Psoas muscle (tissue), 7 donors: ENCODE measurements at regions not wholly inside any gene's neighbourhood (a gene's known extent, or its start where the extent isn't known, plus 50 kb on each side); places are given as distances from the start of the nearest gene placed in this dataset.

Experiments
- ATAC-seq, 4 donors: fragments of 200-7000 bp; cut with Tn5 transposase; one replicate each; pipeline ENCODE4 v1.9.1; 2020; ENCODE audit warnings: moderate library complexity in 3 of 4, mild to moderate bottlenecking in 2 of 4
- DNase-seq, 2 donors: peaks; one replicate each; pipeline ENCODE4 v3.0.0-alpha.2; 2020
- H3K27ac ChIP-seq: fragments of 200-600 bp; one replicate; pipeline ENCODE4 v1.8.0; 2022
- H3K27me3 ChIP-seq, 3 donors: fragments of 200-600 bp in 1 of 3; one replicate each; pipeline versions ENCODE4 v1.6.1 to v1.8.0; 2013 to 2022; ENCODE audit warnings: low read length in 2 of 3, mild to moderate bottlenecking in 2 of 3, moderate library complexity in 1 of 3; ENCODE audit not compliant: insufficient read depth in 3 of 3
- H3K36me3 ChIP-seq, 2 donors: fragments of 200-600 bp in 1 of 2; one replicate each; pipeline versions ENCODE4 v1.6.1 to v1.8.0; 2013 to 2022; ENCODE audit warnings: low read depth in 1 of 2, mild to moderate bottlenecking in 1 of 2, moderate library complexity in 1 of 2; ENCODE audit not compliant: insufficient read depth in 1 of 2
- H3K4me1 ChIP-seq: fragments of 200-600 bp; one replicate; pipeline ENCODE4 v1.8.0; 2022
- H3K4me3 ChIP-seq: fragments of 200-600 bp; one replicate; pipeline ENCODE4 v1.8.0; 2022; ENCODE audit warnings: mild to moderate bottlenecking
- H3K9me3 ChIP-seq: fragments of 200-600 bp; one replicate; pipeline ENCODE4 v1.8.0; 2022
- WGBS, 3 donors: extraction: QIAGEN DNeasy Blood & Tissue Kit; methylation state at CpG; one replicate each; pipeline versions ENCODE4 v1.1.6 to v1.1.7; 2013; 5-methylcytosine and 5-hydroxymethylcytosine counted together
- intact Hi-C, 2 donors: fragments of 100-400 bp; cut with DNase I; formaldehyde crosslinking; loops; one replicate each; pipeline versions ENCODE4 v1.11.0 to v1.14.2; 2022
- TF ChIP-seq, protein P1 (sequence below): fragments of 200-600 bp; IDR thresholded peaks from one replicate; pipeline ENCODE4 v1.8.0; 2022; ENCODE audit warnings: antibody characterized with exemption
- donor health status: healthy with polysubstance abuse.
- donor health status: DM: no; HTN: no; CAD: no; lungs with moderate emphysema.
- donor health status: Bipolar disorder and iron deficiency.
- donor health status: healthy.
- donor health status: DM: yes; HTN: yes; CAD: no.
- donor health status: DM: no; HTN: no; CAD: no.
- donor health status: DM: yes; HTN: yes; CAD: no.

DNA sequence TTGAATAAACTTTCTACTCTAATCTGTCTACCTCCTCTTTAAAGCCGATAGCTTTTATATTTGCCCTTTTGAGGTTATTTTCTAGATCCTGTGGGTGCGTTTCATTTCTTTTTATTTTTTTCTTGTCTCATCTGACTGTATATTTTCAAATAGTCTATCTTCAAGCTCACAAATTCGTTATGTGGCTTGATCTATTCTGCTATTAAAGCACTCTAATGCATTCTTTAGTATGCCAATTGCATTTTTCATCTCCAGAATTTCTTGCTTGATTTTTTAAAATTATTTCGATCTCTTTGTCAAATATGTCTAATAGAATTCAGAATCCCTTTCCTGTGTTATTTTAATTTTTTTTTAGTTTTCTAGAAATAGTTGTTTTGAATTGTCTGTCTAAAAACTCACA, 172.4 kb downstream of the CYLC2 start:
- H3K9me3 ChIP-seq = peaks cover 3% of the 10 kb centered on the region
- H3K4me3 ChIP-seq = no peak overlapping the region
- intact Hi-C loops = no loop called here
- H3K36me3 ChIP-seq = no peaks in the 10 kb centered on the region
- no peaks in the 10 kb centered on the region for H3K4me1 ChIP-seq
- WGBS, 3 donors = 82 to 84% (median 82%) methylated on average over 4 of the region's 4 CpGs
- DNase-seq = no peak
- TF ChIP-seq, protein P1, sequence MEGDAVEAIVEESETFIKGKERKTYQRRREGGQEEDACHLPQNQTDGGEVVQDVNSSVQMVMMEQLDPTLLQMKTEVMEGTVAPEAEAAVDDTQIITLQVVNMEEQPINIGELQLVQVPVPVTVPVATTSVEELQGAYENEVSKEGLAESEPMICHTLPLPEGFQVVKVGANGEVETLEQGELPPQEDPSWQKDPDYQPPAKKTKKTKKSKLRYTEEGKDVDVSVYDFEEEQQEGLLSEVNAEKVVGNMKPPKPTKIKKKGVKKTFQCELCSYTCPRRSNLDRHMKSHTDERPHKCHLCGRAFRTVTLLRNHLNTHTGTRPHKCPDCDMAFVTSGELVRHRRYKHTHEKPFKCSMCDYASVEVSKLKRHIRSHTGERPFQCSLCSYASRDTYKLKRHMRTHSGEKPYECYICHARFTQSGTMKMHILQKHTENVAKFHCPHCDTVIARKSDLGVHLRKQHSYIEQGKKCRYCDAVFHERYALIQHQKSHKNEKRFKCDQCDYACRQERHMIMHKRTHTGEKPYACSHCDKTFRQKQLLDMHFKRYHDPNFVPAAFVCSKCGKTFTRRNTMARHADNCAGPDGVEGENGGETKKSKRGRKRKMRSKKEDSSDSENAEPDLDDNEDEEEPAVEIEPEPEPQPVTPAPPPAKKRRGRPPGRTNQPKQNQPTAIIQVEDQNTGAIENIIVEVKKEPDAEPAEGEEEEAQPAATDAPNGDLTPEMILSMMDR = no peak
- H3K27me3 ChIP-seq = no peaks in the 10 kb centered on the region
- H3K27ac ChIP-seq = no peak overlapping the region
- ATAC-seq = no peak

GRCh38 chr9:103168254-103168653, 173.1 kb downstream of the CYLC2 start:
- WGBS, 3 donors = 59 to 76% (median 72%) methylated on average over 1 of the region's 1 CpG
- H3K4me1 ChIP-seq = no peaks in the 10 kb centered on the region
- peaks cover 3% of the 10 kb centered on the region for H3K9me3 ChIP-seq
- H3K27ac ChIP-seq = no peak overlapping the region
- no peaks in the 10 kb centered on the region for H3K27me3 ChIP-seq
- TF ChIP-seq, protein P1 = no peak
- ATAC-seq (no peak), DNase-seq (no peak)
- no peaks in the 10 kb centered on the region for H3K36me3 ChIP-seq
- intact Hi-C loops = no loop called here
- H3K4me3 ChIP-seq = no peak overlapping the region

DNA sequence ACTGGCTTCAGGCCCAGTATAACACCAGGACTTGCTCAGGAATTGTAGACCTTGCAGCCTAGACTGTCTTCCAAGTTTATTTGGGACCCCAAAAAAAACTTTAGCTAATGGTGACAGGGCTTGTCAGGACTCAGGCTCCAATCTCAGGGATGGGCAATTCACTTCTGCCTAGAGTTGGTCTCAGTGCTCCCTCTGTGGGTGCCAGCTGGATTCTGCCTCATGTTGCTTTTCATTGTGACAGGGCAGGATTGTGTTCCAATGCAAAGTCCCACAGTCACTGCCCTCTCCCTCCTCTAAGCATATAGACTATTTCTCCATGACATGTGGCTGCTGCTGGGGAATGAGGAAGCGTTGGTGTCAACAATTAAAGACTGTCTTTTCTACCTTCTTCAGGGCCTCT, 174.7 kb downstream of the CYLC2 start:
- H3K4me3 ChIP-seq = no peak overlapping the region
- H3K9me3 ChIP-seq = peaks cover 3% of the 10 kb centered on the region
- no peaks in the 10 kb centered on the region for H3K4me1 ChIP-seq
- intact Hi-C loops = no loop called here
- TF ChIP-seq, protein P1 = no peak
- DNase-seq = no peak
- no peak overlapping the region for H3K27ac ChIP-seq
- H3K27me3 ChIP-seq = no peaks in the 10 kb centered on the region
- ATAC-seq = no peak
- no peaks in the 10 kb centered on the region for H3K36me3 ChIP-seq
- 67 to 85% (median 75%) methylated on average over 1 of the region's 1 CpG for WGBS, 3 donors

DNA sequence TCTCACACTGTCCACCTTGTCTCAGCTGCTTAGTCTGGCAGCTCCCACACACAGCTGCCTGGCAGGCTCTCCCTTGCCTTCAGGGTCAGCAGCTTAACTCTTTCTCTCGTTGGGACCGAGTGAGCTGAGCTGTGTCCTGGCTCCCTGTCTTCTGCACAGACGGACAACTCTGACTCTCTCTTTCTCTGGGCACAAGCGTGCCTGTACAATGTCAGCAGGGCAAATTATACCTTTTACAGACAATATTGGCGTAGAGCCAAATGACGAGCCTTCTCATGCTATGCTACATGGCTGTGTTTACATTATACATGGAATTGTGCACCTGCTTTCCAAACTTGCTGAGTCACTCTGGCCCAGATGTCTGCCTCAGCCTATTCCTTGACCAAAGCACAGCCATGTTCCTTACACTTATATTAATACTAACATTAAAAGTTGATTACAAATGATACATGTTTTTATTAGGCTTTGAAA, 188.6 kb downstream of the CYLC2 start:
- Histone ChIP-seq H3K36me3 (no peaks in the 10 kb centered on the region), H3K4me1 (peaks cover 3% of the 10 kb centered on the region), H3K27me3 (no peaks in the 10 kb centered on the region), H3K27ac (no peak overlapping the region), H3K4me3 (no peak overlapping the region), H3K9me3 (no peaks in the 10 kb centered on the region)
- intact Hi-C loops = no loop called here
- 23 to 29% (median 25%) methylated on average over 6 of the region's 6 CpGs for WGBS, 3 donors
- TF ChIP-seq, protein P1 = no peak
- ATAC-seq (no peak), DNase-seq (no peak)

GRCh38 chr9:103186959-103187358, 191.8 kb downstream of the CYLC2 start:
- intact Hi-C loops = no loop called here
- 88 to 96% (median 94%) methylated on average over 22 of the region's 22 CpGs for WGBS, 3 donors
- Histone ChIP-seq H3K4me3 (no peak overlapping the region), H3K4me1 (peaks cover 3% of the 10 kb centered on the region), H3K27me3 (no peaks in the 10 kb centered on the region), H3K9me3 (no peaks in the 10 kb centered on the region), H3K27ac (no peak overlapping the region), H3K36me3 (no peaks in the 10 kb centered on the region)
- peak in 1 of 2 donors; percentile 42 for DNase-seq
- TF ChIP-seq, protein P1 = no peak
- no peak for ATAC-seq
